LHCN-M2 (cell line): ENCODE measurements at regions not wholly inside any gene's neighbourhood (a gene's known extent, or its start where the extent isn't known, plus 50 kb on each side); places are given as distances from the start of the nearest gene placed in this dataset.

Experiments
- DNase-seq: peaks from one replicate; pipeline ENCODE4 v3.0.0-alpha.2; 2012; ENCODE audit warnings: low read depth

- DNase-seq, result no peak
Measured at GRCh38 chr4:145427991-145428390, 53.7 kb upstream of the SMAD1 start.

DNA sequence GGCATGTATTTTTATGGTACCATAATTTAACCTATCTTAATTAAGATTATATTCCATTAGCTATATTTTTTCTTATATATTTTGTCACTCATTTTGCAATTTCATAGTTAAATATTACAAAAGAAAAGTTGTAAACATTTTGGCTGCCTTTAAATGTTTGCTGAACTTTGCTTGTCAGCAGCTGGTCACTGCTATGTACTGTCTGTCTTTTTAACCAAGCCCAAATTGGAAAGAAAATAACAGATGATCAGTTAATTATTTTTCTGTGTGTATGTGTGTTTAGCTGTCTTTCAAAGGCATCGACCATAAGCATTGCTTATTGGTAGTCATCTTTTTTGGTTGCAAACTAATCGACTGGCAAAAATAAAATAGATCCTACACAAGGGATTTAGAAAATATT lies 54.4 kb upstream of the SMAD1 start:
- no peak for DNase-seq

GRCh38 chr4:145423017-145423708 lies 58.5 kb upstream of the SMAD1 start:
- DNase-seq, result peak; percentile 13

- no peak for DNase-seq
Measured at GRCh38 chr4:145420595-145421214, 60.9 kb upstream of the SMAD1 start.

DNA sequence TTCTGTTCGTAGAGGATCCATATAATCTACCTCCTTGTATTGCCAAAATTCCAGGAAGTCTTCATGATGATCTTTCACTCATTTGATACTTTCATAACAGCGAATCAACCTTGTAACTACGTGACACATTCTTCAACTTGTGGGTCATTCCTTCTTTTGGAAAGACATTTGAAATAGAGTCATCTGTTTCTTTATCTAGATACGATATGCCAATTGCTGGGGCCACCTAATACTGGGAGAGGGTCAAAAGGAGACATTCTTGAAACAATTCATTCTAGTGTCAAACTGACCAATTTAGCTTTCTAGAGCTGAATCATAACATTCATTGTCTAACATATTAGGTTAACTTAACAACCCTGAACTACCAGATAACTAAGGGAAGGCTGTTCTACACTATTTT lies 62.9 kb upstream of the SMAD1 start:
- no peak for DNase-seq

DNA sequence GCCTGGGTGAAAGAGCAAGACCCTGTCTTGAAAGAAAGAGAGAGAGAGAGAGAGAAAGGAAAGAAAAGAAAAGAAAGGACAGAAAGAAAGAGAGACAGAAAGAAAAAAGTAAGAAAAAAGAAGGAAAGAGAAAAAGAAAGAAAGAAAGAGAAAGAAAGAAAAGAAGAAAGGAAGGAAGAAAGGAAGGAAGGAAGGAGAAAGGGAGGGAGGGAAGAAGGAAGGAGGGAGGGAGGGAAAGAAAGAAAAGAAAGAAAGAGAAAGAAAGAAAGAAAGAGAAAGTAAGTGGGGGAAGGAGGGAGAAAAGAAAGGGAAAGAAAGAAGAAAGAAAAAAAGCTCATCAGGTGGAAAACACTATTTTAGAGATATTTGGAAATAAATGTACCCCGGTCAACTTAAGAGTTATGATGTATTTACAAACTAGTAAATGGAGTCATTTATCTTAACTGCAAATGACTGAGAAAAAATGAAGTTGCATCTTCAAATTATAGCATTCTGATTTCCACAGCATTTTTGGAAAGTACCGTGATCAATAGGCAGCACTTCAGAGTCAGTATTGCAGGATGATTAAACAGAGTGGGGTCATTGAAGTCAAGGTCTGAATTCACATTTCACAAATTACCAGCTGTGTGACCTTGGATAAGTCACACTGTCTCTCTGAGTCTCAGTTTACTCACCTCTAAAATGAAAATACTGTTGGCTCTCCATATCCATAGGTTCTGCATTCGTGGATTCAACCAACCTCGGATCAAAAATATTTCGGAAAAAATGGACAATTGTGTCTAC lies 64.1 kb upstream of the SMAD1 start:
- no peak for DNase-seq

GRCh38 chr4:145414841-145415240 lies 66.8 kb upstream of the SMAD1 start:
- peak; percentile 59 for DNase-seq

DNA sequence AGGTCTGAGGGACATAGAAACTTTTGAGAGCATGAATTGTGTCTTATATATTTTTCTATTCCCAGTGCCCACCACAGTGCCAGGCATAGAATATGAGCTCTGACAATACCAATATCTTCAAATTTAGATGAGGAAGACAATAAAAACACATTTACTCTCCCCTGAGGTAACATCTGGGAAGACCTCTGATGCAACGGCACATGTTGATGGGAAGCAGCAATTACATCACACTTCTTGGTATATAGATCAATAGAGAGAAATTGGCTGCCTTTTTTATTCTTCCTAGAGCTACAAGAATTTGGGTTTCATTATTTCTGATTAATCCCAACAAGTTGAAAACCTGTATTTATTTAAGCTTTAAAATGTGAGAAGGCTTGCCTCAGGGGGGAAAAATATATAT lies 67.4 kb upstream of the SMAD1 start:
- no peak for DNase-seq

- DNase-seq, result no peak
Measured at GRCh38 chr4:145406970-145407369, 74.7 kb upstream of the SMAD1 start.

- DNase-seq, result peak; percentile 38
Measured at GRCh38 chr4:145404761-145405160, 76.9 kb upstream of the SMAD1 start.

GRCh38 chr4:145396581-145396980 lies 85.1 kb upstream of the SMAD1 start:
- DNase-seq, result no peak

- no peak for DNase-seq
Measured at GRCh38 chr4:145390571-145390970, 91.1 kb upstream of the SMAD1 start.

DNA sequence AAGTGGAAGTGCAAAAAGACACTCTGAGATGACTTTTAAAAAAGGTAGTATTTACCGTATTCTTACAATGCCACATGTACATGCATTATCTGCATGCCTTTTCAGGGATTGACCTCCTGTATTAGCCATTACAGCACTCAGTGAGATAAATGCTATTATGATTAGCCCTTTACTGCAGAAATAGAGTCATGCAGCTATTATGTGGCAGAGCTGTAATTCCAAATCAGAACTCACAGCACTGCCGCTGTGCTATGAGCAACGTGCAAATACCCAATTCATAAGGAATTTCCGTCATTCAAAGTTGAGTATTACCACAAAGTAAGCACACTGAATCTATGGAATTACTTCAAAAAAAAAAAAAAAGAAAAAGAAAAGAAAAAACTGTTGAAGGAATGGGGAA lies 92.1 kb upstream of the SMAD1 start:
- DNase-seq, result no peak

- DNase-seq, result peak; percentile 91
Measured at GRCh38 chr4:145388043-145388442, 93.6 kb upstream of the SMAD1 start.

DNA sequence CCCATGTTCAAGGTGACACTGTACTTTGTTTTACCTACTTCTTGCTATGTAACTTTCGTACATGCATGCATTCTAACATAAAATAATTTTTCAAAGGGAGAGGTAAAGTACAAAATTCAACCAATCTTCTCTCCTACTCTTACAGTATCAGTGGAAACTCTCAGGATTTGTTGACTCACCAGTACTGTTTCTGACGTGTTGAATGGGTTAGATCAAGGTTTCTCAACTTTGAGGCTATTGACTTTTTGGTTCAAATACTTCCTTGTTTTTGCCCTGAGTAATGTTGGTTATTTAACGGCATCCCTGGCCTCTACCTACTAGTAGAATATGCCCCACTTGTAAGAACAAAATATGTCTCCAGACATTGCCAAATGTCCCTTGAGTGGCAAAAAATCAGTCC lies 94.6 kb upstream of the SMAD1 start:
- no peak for DNase-seq

DNA sequence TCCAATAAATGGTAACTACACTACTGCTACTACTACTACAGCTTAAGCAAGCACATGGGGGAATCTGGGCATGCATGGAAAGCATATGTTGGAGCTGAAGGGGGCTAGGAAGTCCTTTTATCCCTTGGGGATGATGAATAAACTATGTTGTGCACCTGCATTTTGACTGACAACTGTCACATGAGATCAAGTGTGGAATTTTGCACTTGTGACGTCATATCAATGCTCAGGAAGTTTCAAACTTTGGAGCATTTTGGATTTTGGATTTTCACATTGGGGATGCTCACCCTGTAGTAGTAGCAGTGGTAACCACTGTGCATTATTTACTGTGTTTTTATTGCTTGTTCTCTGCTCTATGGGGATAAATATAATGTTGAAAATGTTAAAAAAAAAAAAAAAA lies 100.5 kb upstream of the SMAD1 start:
- DNase-seq, result no peak

- DNase-seq, result peak; percentile 21
Measured at GRCh38 chr4:145380123-145380522, 101.5 kb upstream of the SMAD1 start.

DNA sequence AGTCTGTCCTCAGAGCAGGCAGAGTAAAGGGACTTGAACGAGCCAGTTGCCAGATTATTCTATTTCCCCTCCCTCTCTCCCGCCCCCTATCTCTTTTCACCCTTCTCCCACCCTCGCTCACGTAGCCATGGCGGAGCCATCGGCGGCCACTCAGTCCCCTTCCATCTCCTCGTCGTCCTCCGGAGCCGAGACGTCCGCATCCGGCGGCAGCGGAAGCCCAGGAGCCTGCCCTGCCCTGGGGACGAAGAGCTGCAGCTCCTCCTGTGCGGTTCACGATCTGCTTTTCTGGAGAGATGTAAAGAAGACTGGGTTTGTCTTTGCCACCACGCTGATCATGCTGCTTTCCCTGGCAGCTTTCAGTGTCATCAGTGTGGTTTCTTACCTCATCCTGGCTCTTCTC lies 106.2 kb upstream of the SMAD1 start:
- no peak for DNase-seq

DNA sequence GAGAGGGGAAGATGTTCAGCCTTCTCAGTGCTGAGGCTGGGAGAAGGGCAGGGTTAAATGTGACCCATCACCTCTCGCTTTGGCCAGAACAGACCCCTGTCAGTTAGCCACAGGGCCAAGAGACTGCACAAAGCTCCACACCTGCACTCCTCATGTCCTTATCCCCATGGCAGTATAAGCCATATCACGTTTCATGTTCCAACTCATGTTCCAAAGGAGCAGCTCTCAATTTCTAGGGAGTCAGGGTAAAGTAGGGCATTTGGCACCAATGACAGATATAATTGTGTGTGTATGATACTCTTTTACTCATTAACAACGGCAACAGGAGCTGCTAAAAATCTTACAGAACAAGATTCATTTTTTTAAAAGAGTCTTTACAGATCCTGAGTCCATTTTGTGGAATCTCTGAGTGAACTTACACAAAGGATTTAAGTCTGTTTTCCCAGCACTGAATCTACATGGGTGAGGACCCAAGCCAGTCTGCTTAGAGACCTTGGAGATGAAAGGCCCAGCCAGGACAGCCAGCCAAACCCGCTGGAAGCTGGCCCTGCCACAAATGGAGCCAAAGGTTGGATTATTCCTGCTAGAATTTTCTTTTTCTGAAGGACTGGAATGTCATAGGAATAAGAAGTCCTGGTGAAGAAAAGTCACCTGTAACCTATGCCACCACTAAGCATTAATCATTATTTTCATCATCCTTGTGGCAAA lies 129.1 kb upstream of the SMAD1 start:
- no peak for DNase-seq

- no peak for DNase-seq
Measured at GRCh38 chr4:145351922-145352321, 129.7 kb upstream of the SMAD1 start.

- DNase-seq, result no peak
Measured at GRCh38 chr4:145351162-145351561, 130.5 kb upstream of the SMAD1 start.

DNA sequence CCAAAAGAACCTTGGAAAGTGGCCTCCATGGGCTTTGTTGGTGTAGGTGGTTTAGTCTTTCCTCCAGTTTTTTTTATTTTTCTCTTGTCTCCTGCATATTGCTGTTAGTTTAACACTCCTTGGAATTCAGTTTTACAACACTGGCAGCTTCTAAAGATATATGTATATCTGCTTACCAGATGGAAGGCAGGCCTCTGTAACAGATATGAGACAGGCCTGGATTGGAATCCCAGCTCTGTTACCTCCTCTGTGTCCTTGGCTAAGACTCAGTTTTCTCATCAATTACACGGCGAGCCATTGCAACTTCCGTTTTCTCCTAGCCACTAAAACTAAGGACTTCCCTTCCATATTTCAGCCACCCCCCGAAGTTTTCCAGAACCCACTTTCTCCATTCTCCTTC lies 133.4 kb upstream of the SMAD1 start:
- no peak for DNase-seq
